ENCODE measurements at regions not wholly inside any gene's neighbourhood (a gene's known extent, or its start where the extent isn't known, plus 50 kb on each side); places are given as distances from the start of the nearest gene placed in this dataset.

DNA sequence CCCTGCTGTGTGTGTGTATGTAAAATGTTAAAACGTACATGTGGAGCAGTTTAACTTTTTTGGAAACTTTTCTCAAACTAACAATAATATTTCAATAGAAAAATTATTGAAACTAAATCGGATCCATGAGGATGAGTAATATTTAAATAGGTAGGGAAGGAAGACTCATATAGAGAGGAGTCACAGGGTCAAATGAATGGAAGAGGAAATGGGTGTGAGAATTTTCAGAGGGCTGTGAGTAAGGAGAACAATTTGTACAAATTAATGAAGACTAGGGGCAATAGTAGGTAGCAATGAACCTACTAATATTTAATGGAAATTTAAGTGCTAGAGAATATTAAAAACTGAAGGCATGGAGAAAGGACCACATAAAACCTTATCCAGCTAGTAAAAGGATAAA lies 290.7 kb upstream of the PCDH18 start:
- H3K9me3 ChIP-seq: peaks cover 0 to 2% (median 0%) of the 10 kb centered on the region in 3 donors
- no peaks in the 10 kb centered on the region for H3K36me3 ChIP-seq (replicated peaks in 1 of 2; ENCODE audit: insufficient read depth in 1 of 2, low read depth in 2 of 2)
- no peak overlapping the region for H3K4me3 ChIP-seq
- intact Hi-C loops (cut with DNase I): no loop called here
- no peaks in the 10 kb centered on the region for H3K27me3 ChIP-seq
- DNase-seq (no peak), ATAC-seq (no peak)
- WGBS, 2 donors: 69 to 70% methylated on average over 2 of the region's 2 CpGs
- H3K4me1 ChIP-seq: no peaks in the 10 kb centered on the region
- TF ChIP-seq POLR2A (IDR thresholded peaks at IDR 0.05): no peak
- TF ChIP-seq, protein P1, sequence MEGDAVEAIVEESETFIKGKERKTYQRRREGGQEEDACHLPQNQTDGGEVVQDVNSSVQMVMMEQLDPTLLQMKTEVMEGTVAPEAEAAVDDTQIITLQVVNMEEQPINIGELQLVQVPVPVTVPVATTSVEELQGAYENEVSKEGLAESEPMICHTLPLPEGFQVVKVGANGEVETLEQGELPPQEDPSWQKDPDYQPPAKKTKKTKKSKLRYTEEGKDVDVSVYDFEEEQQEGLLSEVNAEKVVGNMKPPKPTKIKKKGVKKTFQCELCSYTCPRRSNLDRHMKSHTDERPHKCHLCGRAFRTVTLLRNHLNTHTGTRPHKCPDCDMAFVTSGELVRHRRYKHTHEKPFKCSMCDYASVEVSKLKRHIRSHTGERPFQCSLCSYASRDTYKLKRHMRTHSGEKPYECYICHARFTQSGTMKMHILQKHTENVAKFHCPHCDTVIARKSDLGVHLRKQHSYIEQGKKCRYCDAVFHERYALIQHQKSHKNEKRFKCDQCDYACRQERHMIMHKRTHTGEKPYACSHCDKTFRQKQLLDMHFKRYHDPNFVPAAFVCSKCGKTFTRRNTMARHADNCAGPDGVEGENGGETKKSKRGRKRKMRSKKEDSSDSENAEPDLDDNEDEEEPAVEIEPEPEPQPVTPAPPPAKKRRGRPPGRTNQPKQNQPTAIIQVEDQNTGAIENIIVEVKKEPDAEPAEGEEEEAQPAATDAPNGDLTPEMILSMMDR (IDR thresholded peaks at IDR 0.05): no peak
- H3K27ac ChIP-seq: no peak overlapping the region

DNA sequence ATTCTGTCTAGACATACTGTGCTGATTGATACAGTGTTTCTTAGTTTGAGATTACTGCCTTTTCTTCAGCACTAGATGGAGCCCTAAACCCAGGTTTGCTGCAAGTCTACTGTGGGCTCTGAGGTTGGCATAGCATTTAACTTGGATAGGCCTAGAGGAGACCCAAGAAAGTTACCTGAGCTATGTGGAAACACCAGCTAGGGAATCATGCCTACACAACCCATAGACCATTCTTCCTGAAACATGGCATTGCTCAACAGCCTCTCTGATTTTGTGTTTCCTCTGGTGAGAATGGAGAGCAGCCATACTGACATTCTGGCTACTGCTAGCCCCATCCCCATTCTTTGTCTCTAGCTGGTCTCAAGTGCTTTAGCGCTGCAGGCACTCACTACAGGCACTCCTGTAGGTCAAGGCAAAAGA lies 287.7 kb upstream of the PCDH18 start:
- H3K27ac ChIP-seq: no peak overlapping the region
- intact Hi-C loops (cut with DNase I): no loop called here
- TF ChIP-seq POLR2A (IDR thresholded peaks at IDR 0.05): no peak
- TF ChIP-seq, protein P1 (IDR thresholded peaks at IDR 0.05): peak in 5 of 7 experiments; percentile 13 to 60 (median 51)
- ATAC-seq (peak; percentile 62), DNase-seq (peak in 3 of 4 donors; percentile 12 to 25 (median 14))
- H3K4me1 ChIP-seq: no peaks in the 10 kb centered on the region
- no peaks in the 10 kb centered on the region for H3K9me3 ChIP-seq
- no peaks in the 10 kb centered on the region for H3K27me3 ChIP-seq
- WGBS, 2 donors: 76 to 89% methylated on average over 1 of the region's 1 CpG
- H3K36me3 ChIP-seq (replicated peaks in 1 of 2; ENCODE audit: insufficient read depth in 1 of 2, low read depth in 2 of 2): no peaks in the 10 kb centered on the region
- H3K4me3 ChIP-seq: no peak overlapping the region

DNA sequence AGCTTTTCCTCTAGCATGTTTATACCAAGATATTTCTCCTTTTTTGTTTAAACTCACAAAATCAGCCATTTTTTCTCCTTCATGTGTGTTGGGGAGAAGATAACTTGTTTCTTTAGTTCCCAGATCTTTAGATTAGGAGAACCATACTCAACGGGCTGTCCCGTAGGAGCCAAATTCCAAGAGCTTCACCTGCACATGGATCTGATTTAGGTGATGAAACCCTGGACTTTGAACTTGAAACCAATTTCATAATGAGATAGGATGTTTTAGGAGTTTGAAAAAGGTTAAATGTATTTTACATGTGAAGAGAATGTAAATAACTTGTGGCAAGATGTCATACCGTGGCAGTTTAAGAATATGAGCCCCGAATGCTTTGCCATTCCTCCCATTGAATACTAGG lies 280.0 kb upstream of the PCDH18 start:
- Histone ChIP-seq H3K27ac (no peak overlapping the region), H3K9me3 (no peaks in the 10 kb centered on the region), H3K4me3 (no peak overlapping the region), H3K36me3 (replicated peaks in 1 of 2; ENCODE audit: insufficient read depth in 1 of 2, low read depth in 2 of 2) (no peaks in the 10 kb centered on the region), H3K27me3 (no peaks in the 10 kb centered on the region), H3K4me1 (no peaks in the 10 kb centered on the region)
- ATAC-seq (no peak), DNase-seq (no peak)
- 75 to 79% methylated on average over 4 of the region's 4 CpGs for WGBS, 2 donors
- TF ChIP-seq POLR2A (IDR thresholded peaks at IDR 0.05): no peak
- TF ChIP-seq, protein P1 (IDR thresholded peaks at IDR 0.05): no peak
- intact Hi-C loops (cut with DNase I): no loop called here

DNA sequence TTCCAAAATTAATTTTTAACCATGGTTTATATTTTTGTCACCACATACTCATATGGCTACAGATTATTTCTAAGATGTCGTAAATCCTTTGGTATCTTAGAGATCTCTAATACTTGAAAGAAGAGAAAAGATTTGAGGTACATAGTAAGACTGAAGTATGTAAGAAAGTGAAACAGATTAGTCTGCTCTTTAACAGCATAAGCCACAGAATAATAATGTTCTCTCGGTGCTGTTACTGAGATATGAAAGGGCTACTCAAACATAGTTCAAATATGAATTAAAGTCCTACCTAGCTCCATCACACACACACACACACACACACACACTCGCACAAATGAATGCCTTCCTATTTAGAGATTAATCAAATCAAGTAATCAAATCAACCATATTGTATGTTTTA lies 274.1 kb upstream of the PCDH18 start:
- intact Hi-C loops (cut with DNase I): no loop called here
- ATAC-seq (no peak), DNase-seq (no peak)
- Histone ChIP-seq H3K4me1 (no peaks in the 10 kb centered on the region), H3K27ac (no peak overlapping the region), H3K36me3 (replicated peaks in 1 of 2; ENCODE audit: insufficient read depth in 1 of 2, low read depth in 2 of 2) (no peaks in the 10 kb centered on the region), H3K27me3 (no peaks in the 10 kb centered on the region), H3K4me3 (no peak overlapping the region), H3K9me3 (no peaks in the 10 kb centered on the region)
- 64 to 75% methylated on average over 3 of the region's 3 CpGs for WGBS, 2 donors
- TF ChIP-seq, protein P1 (IDR thresholded peaks at IDR 0.05): no peak
- TF ChIP-seq POLR2A (IDR thresholded peaks at IDR 0.05): no peak

DNA sequence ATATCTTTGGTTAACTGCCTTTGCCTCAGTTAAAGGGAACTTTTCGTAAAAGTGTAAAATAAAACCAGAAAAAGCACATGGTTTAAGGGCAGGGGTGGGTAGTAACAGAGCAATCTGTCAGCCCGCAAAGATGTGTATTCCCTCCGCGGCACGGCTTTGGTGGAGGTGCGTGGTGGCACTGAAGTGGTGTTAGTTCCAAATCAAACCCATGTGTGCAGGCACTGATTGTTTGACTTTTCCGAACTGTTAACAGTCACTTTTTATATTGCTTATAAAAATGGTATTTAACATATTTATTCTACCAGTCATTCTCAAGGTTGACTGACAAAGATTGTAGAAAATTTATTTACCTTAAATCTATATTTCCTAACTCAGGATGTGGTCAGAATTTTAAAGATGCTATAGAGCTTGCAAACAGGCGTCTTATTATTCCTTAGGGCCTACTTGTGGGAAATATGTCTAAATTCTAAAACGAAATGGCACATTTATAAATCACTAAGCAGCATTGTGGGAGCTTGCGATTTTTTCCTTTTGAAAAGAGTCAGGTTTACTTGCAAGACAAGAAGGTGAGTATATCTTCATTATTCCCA lies 272.7 kb upstream of the PCDH18 start:
- 78 to 81% methylated on average over 10 of the region's 10 CpGs for WGBS, 2 donors
- Histone ChIP-seq H3K36me3 (replicated peaks in 1 of 2; ENCODE audit: insufficient read depth in 1 of 2, low read depth in 2 of 2) (no peaks in the 10 kb centered on the region), H3K27me3 (no peaks in the 10 kb centered on the region), H3K4me3 (no peak overlapping the region), H3K4me1 (no peaks in the 10 kb centered on the region), H3K9me3 (no peaks in the 10 kb centered on the region), H3K27ac (no peak overlapping the region)
- intact Hi-C loops (cut with DNase I): no loop called here
- no peak for DNase-seq
- no peak for ATAC-seq
- TF ChIP-seq, protein P1 (IDR thresholded peaks at IDR 0.05): no peak

Measured in body of pancreas (tissue), 4 donors.